Fibroblast of pulmonary artery (primary cell): ENCODE measurements at regions not wholly inside any gene's neighbourhood (a gene's known extent, or its start where the extent isn't known, plus 50 kb on each side); places are given as distances from the start of the nearest gene placed in this dataset.
A peak's percentile ranks its signal among the peaks of the same experiment; 100 is the strongest.

Experiments
- DNase-seq: peaks from one replicate; pipeline ENCODE4 v3.0.0-alpha.2; 2010; ENCODE audit warnings: low read depth
- H3K4me3 ChIP-seq: replicated peaks from 2 replicates; pipeline ENCODE4 v1.5.1; 2011; ENCODE audit warnings: low read depth, mild to moderate bottlenecking, control low read depth, low read length, moderate library complexity
- TF ChIP-seq, protein P1 (sequence below): IDR thresholded peaks from 2 replicates; pipeline ENCODE4 v1.5.1; 2011; ENCODE audit warnings: mild to moderate bottlenecking, control low read depth, low read length, inconsistent platforms; ENCODE audit errors: missing control alignments

DNA sequence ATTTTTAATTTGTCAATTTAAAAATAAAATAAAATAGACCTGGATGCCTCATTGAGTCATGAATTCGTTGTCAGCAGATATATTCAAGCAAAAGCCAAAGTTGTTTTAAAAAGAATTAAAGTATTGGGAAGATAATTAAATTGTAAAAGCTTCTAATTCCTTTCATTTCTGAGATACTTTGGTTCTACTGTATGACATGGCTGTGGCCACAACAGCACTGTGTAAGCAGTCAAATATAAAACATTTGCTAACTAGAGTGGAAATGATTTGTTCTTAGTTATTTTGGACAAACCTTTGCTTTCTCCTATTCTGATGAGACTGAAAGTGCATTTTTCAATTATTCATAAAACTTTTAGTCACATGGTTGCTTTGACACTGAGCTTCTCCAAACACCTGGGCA lies 143.6 kb upstream of the FAM13C start:
- no peak for DNase-seq
- no peak overlapping the region for H3K4me3 ChIP-seq
- TF ChIP-seq, protein P1, sequence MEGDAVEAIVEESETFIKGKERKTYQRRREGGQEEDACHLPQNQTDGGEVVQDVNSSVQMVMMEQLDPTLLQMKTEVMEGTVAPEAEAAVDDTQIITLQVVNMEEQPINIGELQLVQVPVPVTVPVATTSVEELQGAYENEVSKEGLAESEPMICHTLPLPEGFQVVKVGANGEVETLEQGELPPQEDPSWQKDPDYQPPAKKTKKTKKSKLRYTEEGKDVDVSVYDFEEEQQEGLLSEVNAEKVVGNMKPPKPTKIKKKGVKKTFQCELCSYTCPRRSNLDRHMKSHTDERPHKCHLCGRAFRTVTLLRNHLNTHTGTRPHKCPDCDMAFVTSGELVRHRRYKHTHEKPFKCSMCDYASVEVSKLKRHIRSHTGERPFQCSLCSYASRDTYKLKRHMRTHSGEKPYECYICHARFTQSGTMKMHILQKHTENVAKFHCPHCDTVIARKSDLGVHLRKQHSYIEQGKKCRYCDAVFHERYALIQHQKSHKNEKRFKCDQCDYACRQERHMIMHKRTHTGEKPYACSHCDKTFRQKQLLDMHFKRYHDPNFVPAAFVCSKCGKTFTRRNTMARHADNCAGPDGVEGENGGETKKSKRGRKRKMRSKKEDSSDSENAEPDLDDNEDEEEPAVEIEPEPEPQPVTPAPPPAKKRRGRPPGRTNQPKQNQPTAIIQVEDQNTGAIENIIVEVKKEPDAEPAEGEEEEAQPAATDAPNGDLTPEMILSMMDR = no peak

DNA sequence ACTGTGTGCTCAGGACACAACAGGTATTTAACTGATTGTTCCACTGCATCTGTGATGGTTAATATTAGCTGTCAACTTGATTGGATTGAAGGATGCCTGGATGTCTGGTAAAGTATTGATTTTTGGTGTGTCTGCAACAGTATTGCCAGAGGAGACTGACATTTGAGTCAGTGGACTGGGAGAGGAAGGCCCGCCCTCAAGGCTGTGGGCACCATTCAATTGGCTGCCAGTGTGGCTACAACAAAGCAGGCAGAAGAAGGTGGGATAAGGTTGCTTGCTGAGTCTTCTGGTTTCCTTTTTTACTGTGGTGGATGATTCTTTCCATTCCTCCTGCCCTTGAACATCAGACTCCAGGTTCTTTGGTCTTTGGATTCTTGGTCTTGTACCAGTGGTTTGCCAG lies 137.1 kb upstream of the FAM13C start:
- TF ChIP-seq, protein P1 = no peak
- H3K4me3 ChIP-seq = no peak overlapping the region
- no peak for DNase-seq

DNA sequence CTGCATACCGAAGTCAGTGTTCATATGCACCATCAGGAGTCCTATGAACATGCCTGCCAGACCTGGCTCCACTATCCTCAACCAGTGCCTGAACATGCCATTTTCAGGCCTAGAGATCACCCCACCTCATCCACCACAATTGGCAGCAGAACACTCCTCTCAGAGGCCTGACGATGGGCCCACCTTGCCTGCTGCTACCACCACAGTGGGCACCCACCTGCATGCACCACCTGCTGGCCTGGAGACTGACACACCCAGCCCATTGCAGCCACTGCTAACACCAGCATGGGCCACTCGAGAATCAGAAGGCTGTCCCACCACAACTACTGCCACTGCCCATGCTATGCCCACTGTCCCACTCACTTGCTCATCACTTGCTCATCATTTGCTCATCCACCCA lies 130.7 kb upstream of the FAM13C start:
- DNase-seq = no peak
- TF ChIP-seq, protein P1 = no peak
- no peak overlapping the region for H3K4me3 ChIP-seq

DNA sequence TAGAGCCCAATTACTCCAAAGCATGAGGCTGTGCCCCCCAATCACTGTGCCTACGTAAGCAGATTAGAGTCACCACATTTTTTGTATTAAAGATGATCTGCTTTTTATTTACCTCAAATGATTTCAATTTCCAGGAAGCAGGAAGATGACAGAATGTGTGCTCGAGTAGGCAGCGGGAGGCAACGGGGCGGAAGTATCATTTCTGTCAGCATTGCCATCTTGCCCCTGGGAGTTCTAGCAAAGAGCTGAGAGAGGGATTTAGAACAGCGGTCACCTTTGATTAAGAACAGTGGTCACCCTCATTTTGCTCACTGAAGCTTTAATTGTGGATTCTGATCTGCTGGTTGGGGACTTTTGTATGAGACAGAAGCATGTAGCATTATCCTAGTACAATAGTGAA lies 117.1 kb upstream of the FAM13C start:
- DNase-seq = no peak
- TF ChIP-seq, protein P1 = no peak
- no peak overlapping the region for H3K4me3 ChIP-seq

DNA sequence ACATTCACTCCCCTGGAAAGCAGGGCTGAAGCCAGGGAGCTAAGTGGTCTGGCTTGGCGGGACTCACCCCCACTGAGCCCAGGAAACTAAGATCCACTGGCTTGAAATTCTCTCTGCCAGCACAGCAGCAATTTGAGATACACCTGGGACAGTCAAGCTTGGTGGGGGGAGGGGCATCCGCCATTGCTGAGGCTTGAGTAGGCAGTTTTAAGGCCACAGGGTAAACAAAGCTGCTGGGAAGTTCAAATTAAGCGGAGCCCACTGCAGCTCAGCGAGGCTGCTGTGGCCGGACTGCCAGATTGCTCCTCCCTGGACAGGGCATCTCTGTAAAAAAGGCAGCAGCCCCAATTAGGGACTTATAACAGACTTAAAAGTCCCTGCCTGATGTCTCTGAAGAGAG lies 108.2 kb upstream of the FAM13C start:
- DNase-seq = no peak
- TF ChIP-seq, protein P1 = no peak
- no peak overlapping the region for H3K4me3 ChIP-seq

DNA sequence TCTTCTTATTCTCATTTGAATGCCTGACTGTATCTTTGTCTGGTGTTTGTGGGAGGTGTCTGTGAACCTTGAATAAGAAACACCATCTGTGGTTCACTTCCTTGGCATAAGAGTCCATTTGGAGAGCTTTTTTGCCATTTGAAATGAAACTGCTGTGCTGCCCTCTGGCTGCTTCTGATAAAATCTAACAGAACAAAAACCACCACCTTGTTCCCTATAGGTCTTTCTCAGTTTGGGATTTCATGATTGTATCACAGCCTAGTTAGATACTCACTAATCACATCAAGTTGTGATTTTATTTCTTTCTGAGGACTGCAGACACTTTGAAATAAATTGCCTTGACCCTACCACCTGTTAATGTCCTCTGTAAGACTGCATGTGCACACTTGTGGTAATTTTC lies 102.7 kb upstream of the FAM13C start:
- peak; percentile 64 for DNase-seq
- TF ChIP-seq, protein P1 = peak; percentile 45
- no peak overlapping the region for H3K4me3 ChIP-seq

DNA sequence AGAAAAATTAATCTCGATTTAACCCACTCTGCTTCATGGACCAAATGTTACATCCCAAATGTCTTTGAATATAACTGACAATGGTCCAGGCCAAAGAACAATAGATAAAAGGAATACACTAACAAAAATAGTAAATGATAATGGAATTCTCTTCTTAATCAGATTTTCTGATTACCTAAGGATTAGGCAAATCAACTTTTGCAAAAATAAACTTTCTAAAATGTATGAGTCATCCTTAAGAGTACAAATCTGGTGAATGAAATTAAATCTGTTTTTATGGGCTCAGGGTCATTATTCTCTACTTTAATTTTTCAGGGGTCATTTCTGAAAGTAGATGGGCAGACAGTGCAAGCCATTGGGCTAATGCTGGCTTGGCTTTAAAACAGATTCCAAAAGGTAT lies 102.1 kb upstream of the FAM13C start:
- TF ChIP-seq, protein P1 = no peak
- no peak overlapping the region for H3K4me3 ChIP-seq
- DNase-seq = no peak
